HCT116 (cell line): ENCODE measurements at regions not wholly inside any gene's neighbourhood (a gene's known extent, or its start where the extent isn't known, plus 50 kb on each side); places are given as distances from the start of the nearest gene placed in this dataset.

Experiments
- ATAC-seq: fragments of 200-7000 bp; cut with Tn5 transposase; 2 replicates; pipeline ENCODE4 v1.9.1; 2020; ENCODE audit warnings: mild to moderate bottlenecking, moderate library complexity
- BruUV-seq: library from RNA; stranded (reverse); fragments of 400-500 nt; replicated peaks from 2 replicates; lab custom pipeline; 2021; lab: Mats Ljungman, UMichigan
- CTCF ChIA-PET: fragments of 300-600 bp; sonication (Branson Sonifier 250); formaldehyde crosslinking; loops from one replicate; lab custom pipeline; 2021; ENCODE audit warnings: antibody characterized with exemption; lab: Charles Lee
- POLR2A ChIA-PET: fragments of 300-600, 350-600 bp; sonication (Branson Sonifier 250); formaldehyde crosslinking; loops from one replicate; lab custom pipeline; 2021; ENCODE audit warnings: antibody characterized with exemption; lab: Charles Lee
- RAD21 ChIA-PET, 2 experiments: fragments of 300-600 bp; sonication (Branson Sonifier 250); formaldehyde crosslinking; loops; one replicate each; lab custom pipeline; 2023; ENCODE audit warnings: low total read pairs in 2 of 2; ENCODE audit not compliant: uncharacterized antibody in 2 of 2, unreplicated experiment in 2 of 2, low non-redundant PET in 1 of 2; lab: Charles Lee
- DNase-seq: peaks from one replicate; pipeline ENCODE4 v3.0.0-alpha.2; 2010; ENCODE audit warnings: low read depth, low spot score
- H2AFZ ChIP-seq: fragments of 200-600 bp; shearing (Covaris generic), sonication (generic); 2 replicates; pipeline ENCODE4 v1.6.1; 2017; ENCODE audit warnings: low read depth, mixed run types, mixed read lengths, antibody characterized with exemption, low read length; ENCODE audit not compliant: poor library complexity, severe bottlenecking
- H3K27ac ChIP-seq: 2 replicates; pipeline ENCODE4 v1.5.1; 2012; ENCODE audit warnings: low read depth, low read length
- H3K27me3 ChIP-seq: fragments of 200-600 bp; sonication (generic); 2 replicates; pipeline ENCODE4 v1.6.1; 2016; ENCODE audit warnings: mixed run types, low read length, mixed read lengths; ENCODE audit not compliant: insufficient read depth
- H3K36me3 ChIP-seq, 2 experiments: fragments of 200-500 bp in 1 of 2; fragments of 200-600 bp in 1 of 2; sonication (Bioruptor generic) in 1 of 2; sonication (generic) in 1 of 2; 2 replicates each; pipeline versions ENCODE4 v1.5.1 to v1.6.1; 2014 to 2016; ENCODE audit warnings: low read length in 2 of 2, inconsistent platforms in 1 of 2, mixed read lengths in 1 of 2, mixed run types in 1 of 2; ENCODE audit not compliant: insufficient read depth in 2 of 2, control insufficient read depth in 1 of 2
- H3K4me1 ChIP-seq, 2 experiments: fragments of 200-600 bp in 1 of 2; sonication (generic) in 1 of 2; 2 replicates each; pipeline versions ENCODE4 v1.5.1 to v1.6.1; 2012 to 2017; ENCODE audit warnings: low read length in 2 of 2, inconsistent platforms in 1 of 2, mild to moderate bottlenecking in 1 of 2, mixed read lengths in 1 of 2, mixed run types in 1 of 2, moderate library complexity in 1 of 2; ENCODE audit not compliant: insufficient read depth in 2 of 2, control insufficient read depth in 1 of 2
- H3K4me2 ChIP-seq: fragments of 200-600 bp; sonication (generic); 2 replicates; pipeline ENCODE4 v1.6.1; 2017; ENCODE audit warnings: mixed run types, low read length, mixed read lengths
- H3K4me3 ChIP-seq, 2 experiments: fragments of 200-600 bp in 1 of 2; sonication (generic) in 1 of 2; replicated peaks in 1 of 2; 2 replicates each; pipeline ENCODE4 v1.5.1; 2011 to 2016; ENCODE audit warnings: low read length in 2 of 2, control low read depth in 1 of 2, low read depth in 1 of 2, mild to moderate bottlenecking in 1 of 2, mixed read lengths in 1 of 2, mixed run types in 1 of 2
- H3K79me2 ChIP-seq: fragments of 200-600 bp; sonication (generic); 2 replicates; pipeline ENCODE4 v1.6.1; 2017; ENCODE audit warnings: mild to moderate bottlenecking, mixed run types, low read length, moderate library complexity, mixed read lengths; ENCODE audit not compliant: insufficient read depth
- H3K9ac ChIP-seq: fragments of 200-600 bp; sonication (generic); 2 replicates; pipeline ENCODE4 v1.6.1; 2016; ENCODE audit warnings: low read length, mixed read lengths
- H3K9me2 ChIP-seq: fragments of 200-600 bp; sonication (generic), shearing (Covaris generic); 2 replicates; pipeline ENCODE4 v1.6.1; 2017; ENCODE audit warnings: mixed run types, mild to moderate bottlenecking, moderate library complexity; ENCODE audit not compliant: insufficient read depth
- H3K9me3 ChIP-seq, 2 experiments: fragments of 200-500 bp in 1 of 2; fragments of 200-600 bp in 1 of 2; sonication (Bioruptor generic) in 1 of 2; sonication (generic) in 1 of 2; 2 replicates each; pipeline ENCODE4 v1.6.1; 2014 to 2017; ENCODE audit warnings: low read length in 2 of 2, mixed read lengths in 2 of 2, inconsistent platforms in 1 of 2, low read depth in 1 of 2, mild to moderate bottlenecking in 1 of 2, mixed run types in 1 of 2, moderate library complexity in 1 of 2; ENCODE audit not compliant: control insufficient read depth in 1 of 2, insufficient read depth in 1 of 2
- H4K20me1 ChIP-seq: fragments of 200-600 bp; sonication (generic), shearing (Covaris generic); 2 replicates; pipeline ENCODE4 v1.6.1; 2017; ENCODE audit warnings: mixed run types, mild to moderate bottlenecking, moderate library complexity; ENCODE audit not compliant: insufficient read depth
- CBX3 ChIP-seq: IDR thresholded peaks from 2 replicates; pipeline ENCODE4 v1.6.1; 2012; ENCODE audit warnings: low read depth
- EGR1 ChIP-seq: IDR thresholded peaks from 2 replicates; pipeline ENCODE4 v1.6.1; 2012; ENCODE audit warnings: low read depth
- EZH2 ChIP-seq: fragments of 200-600 bp; sonication (generic); IDR thresholded peaks from 2 replicates; pipeline ENCODE4 v1.6.1; 2017; ENCODE audit warnings: antibody characterized with exemption, mixed run types
- FOSL1 ChIP-seq: IDR thresholded peaks from 2 replicates; pipeline ENCODE4 v1.6.1; 2012; ENCODE audit warnings: low read depth
- POLR2A ChIP-seq: IDR thresholded peaks from 2 replicates; pipeline ENCODE4 v1.7.0; 2011; ENCODE audit warnings: borderline replicate concordance; ENCODE audit not compliant: insufficient read depth, insufficient read length; ENCODE audit errors: extremely low read depth
- RAD21 ChIP-seq: IDR thresholded peaks from 2 replicates; pipeline ENCODE4 v1.6.1; 2012; ENCODE audit warnings: low read depth, mild to moderate bottlenecking
- SIN3A ChIP-seq: IDR thresholded peaks from 2 replicates; pipeline ENCODE4 v1.6.1; 2012; ENCODE audit warnings: low read depth
- SP1 ChIP-seq: IDR thresholded peaks from 2 replicates; pipeline ENCODE4 v1.6.1; 2012; ENCODE audit warnings: low read depth
- TCF7L2 ChIP-seq: IDR thresholded peaks from 2 replicates; pipeline ENCODE4 v1.7.0; 2011; ENCODE audit warnings: borderline replicate concordance, inconsistent platforms; ENCODE audit not compliant: insufficient read depth, insufficient read length; ENCODE audit errors: extremely low read depth
- ZBTB33 ChIP-seq: IDR thresholded peaks from 2 replicates; pipeline ENCODE4 v1.6.1; 2011; ENCODE audit warnings: mild to moderate bottlenecking, low read length, moderate library complexity; ENCODE audit not compliant: insufficient replicate concordance; ENCODE audit errors: extremely low read depth
- ZFX ChIP-seq: fragments of 450-650 bp; IDR thresholded peaks from 2 replicates; pipeline ENCODE4 v1.6.1; 2017
- intact Hi-C: fragments of 100-400 bp; cut with micrococcal nuclease; formaldehyde crosslinking; loops from 2 replicates; pipeline ENCODE4 v1.10.0; 2022
- TF ChIP-seq, protein P1 (sequence below): IDR thresholded peaks from 2 replicates; pipeline ENCODE4 v1.6.1; 2012; ENCODE audit warnings: low read depth

DNA sequence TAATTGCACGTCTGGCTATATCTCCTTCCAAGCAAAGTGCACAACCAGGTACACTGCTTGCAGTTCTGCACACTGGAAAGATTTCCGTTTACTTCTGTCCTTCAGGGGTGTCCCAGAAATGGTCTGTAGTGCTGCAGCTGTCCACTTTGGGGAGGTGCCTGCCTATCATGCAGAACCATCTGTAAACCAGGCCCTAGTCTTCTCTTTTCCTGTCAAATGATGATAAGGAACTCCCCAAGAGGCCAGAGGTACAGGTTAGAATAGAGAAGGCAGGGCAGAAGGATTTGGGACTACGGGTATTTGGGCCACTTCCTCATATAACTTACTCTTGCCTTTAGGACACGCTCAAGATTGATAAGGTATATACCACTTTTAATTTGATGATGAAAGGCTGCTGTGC is 746.9 kb downstream of the FAT4 start:
- no peak overlapping the region for H3K4me2 ChIP-seq
- no TSS peak for BruUV-seq
- H3K27me3 ChIP-seq, result no peaks in the 10 kb centered on the region
- H2AFZ ChIP-seq, result no peak overlapping the region
- DNase-seq (no peak), ATAC-seq (no peak)
- no peaks in the 10 kb centered on the region for H3K4me1 ChIP-seq
- no peaks in the 10 kb centered on the region for H4K20me1 ChIP-seq
- no peaks in the 10 kb centered on the region for H3K9me2 ChIP-seq
- no peak overlapping the region for H3K4me3 ChIP-seq
- no peaks in the 10 kb centered on the region for H3K9me3 ChIP-seq
- ChIA-PET POLR2A (no interaction called here), CTCF (no interaction called here), RAD21 (no interaction called here)
- H3K36me3 ChIP-seq, result no peaks in the 10 kb centered on the region
- intact Hi-C loops, result no loop called here
- H3K9ac ChIP-seq, result no peak overlapping the region
- no peaks in the 10 kb centered on the region for H3K79me2 ChIP-seq
- no peak for TF ChIP-seq ZBTB33
- TF ChIP-seq FOSL1, result no peak
- TF ChIP-seq EGR1, result no peak
- TF ChIP-seq TCF7L2, result no peak
- no peak for TF ChIP-seq SP1
- TF ChIP-seq SIN3A, result no peak
- no peak for TF ChIP-seq ZFX
- TF ChIP-seq POLR2A, result no peak
- TF ChIP-seq, protein P1, sequence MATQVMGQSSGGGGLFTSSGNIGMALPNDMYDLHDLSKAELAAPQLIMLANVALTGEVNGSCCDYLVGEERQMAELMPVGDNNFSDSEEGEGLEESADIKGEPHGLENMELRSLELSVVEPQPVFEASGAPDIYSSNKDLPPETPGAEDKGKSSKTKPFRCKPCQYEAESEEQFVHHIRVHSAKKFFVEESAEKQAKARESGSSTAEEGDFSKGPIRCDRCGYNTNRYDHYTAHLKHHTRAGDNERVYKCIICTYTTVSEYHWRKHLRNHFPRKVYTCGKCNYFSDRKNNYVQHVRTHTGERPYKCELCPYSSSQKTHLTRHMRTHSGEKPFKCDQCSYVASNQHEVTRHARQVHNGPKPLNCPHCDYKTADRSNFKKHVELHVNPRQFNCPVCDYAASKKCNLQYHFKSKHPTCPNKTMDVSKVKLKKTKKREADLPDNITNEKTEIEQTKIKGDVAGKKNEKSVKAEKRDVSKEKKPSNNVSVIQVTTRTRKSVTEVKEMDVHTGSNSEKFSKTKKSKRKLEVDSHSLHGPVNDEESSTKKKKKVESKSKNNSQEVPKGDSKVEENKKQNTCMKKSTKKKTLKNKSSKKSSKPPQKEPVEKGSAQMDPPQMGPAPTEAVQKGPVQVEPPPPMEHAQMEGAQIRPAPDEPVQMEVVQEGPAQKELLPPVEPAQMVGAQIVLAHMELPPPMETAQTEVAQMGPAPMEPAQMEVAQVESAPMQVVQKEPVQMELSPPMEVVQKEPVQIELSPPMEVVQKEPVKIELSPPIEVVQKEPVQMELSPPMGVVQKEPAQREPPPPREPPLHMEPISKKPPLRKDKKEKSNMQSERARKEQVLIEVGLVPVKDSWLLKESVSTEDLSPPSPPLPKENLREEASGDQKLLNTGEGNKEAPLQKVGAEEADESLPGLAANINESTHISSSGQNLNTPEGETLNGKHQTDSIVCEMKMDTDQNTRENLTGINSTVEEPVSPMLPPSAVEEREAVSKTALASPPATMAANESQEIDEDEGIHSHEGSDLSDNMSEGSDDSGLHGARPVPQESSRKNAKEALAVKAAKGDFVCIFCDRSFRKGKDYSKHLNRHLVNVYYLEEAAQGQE, result no peak
- TF ChIP-seq EZH2, result no peak
- no peak for TF ChIP-seq CBX3
- TF ChIP-seq RAD21, result no peak
- no peak overlapping the region for H3K27ac ChIP-seq
